ENCODE measurements at regions not wholly inside any gene's neighbourhood (a gene's known extent, or its start where the extent isn't known, plus 50 kb on each side); places are given as distances from the start of the nearest gene placed in this dataset.

- DNase-seq, result no peak
These were observed 147.1 kb upstream of the IRX6 start for GRCh38 chr16:55176901-55177300.

- DNase-seq, result no peak
These were observed 144.6 kb upstream of the IRX6 start for GRCh38 chr16:55179411-55179810.

GRCh38 chr16:55179852-55180585 lies 144.0 kb upstream of the IRX6 start:
- DNase-seq, result no peak

GRCh38 chr16:55184052-55184451 lies 140.0 kb upstream of the IRX6 start:
- no peak for DNase-seq

DNA sequence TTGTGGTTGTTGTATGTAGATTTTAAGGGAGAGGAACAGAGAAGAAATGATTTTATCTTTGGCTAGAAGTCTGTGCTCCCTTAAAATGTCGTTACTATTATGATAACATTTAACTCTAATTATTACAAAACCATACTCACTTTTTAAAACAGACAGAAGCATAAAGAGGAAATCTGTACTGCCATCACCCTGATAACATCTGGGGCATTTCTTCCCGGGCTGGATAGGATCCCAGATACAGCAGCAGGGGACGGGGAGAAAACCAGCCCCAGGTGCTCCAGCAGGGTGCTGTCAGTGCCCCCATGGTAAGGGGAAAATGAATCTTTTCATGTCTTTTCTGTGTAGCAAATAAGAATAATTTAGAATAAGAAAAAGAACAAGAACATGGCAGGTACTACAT lies 139.4 kb upstream of the IRX6 start:
- DNase-seq, result no peak

- DNase-seq, result no peak
These were observed 134.8 kb upstream of the IRX6 start for GRCh38 chr16:55189224-55189623.

DNA sequence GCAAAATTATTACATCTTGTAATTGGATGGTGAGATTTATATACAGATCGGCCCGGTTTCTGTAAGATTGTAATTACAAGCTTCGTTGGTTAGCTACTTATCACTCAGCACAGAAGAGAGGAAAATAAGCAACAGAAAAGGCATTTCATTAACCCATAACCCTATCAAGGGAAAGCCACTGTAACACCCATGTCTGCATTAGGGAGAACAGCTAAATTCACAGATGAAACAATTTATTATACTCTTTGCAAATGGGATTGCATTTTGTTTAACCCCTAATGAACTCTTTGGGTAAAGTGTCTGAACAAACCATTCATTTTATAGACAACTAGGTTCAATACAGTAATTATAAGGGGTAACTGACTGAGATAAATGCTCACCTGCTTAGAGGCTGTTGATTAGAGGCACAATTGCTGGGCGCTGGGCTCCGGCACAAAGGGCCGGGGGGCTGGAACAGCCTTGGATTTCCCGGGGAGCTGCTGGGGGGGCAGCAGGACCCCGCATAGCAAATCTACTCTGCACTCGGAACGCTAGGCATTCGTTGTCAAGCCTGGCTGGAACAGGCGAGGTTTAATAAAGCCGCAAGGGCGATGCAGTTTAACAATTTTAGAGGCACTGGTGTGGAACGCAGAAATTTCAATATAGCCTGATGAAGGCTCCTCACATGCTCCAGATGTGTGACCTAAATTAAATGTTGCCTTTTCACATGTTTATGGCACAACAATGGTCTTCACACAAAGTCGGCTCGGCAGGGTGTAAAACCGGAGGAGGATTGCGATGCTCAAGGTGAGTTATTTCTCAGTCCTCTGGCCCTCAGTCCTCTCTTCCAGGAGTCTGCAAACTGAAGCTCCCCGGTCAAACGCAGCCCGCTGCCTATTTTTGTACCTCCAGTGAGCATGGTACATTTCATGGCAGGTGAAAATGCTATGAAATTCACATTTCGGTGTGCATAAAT lies 134.0 kb upstream of the IRX6 start:
- no peak for DNase-seq

GRCh38 chr16:55192734-55193133 lies 131.3 kb upstream of the IRX6 start:
- no peak for DNase-seq

DNA sequence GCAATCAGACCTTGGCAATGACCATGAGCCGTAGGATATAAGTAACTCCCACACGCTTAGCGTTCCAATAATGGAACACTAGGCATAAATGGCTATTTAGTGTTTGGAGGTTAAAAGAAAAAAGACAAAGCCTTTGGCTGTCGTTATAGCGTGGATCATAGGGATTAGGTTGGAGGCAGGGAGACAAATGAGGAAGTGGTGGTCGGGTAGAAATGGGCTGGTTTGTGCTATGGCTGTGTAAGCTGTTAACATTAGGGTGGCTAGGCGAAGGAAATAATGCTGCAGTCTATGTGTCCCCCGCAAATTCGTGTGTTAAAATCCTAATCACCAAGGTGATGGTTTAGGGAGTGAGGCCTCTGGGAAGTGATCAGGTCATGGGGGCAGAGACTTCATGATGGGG lies 120.4 kb upstream of the IRX6 start:
- no peak for DNase-seq

DNA sequence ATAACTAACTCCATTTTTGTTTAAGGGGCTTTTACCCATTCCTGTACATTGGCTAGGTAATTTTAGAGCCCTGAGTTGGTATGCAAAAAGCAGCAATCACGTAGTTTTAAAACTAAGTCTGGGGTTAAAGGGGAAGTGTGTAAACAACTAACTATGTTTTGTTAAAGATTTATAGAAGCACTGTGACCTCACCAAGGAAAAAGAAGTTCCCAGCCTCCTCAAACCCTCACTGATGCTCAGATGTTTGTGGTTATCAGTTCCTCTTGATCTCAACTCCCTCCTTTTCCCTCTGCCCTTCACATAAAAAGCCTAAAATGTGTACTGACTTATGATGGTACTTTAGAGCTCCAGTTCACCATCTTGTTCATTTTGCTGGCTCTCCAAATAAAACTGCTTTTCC lies 119.9 kb upstream of the IRX6 start:
- DNase-seq, result no peak

- no peak for DNase-seq
These were observed 119.1 kb upstream of the IRX6 start for GRCh38 chr16:55204923-55205322.

DNA sequence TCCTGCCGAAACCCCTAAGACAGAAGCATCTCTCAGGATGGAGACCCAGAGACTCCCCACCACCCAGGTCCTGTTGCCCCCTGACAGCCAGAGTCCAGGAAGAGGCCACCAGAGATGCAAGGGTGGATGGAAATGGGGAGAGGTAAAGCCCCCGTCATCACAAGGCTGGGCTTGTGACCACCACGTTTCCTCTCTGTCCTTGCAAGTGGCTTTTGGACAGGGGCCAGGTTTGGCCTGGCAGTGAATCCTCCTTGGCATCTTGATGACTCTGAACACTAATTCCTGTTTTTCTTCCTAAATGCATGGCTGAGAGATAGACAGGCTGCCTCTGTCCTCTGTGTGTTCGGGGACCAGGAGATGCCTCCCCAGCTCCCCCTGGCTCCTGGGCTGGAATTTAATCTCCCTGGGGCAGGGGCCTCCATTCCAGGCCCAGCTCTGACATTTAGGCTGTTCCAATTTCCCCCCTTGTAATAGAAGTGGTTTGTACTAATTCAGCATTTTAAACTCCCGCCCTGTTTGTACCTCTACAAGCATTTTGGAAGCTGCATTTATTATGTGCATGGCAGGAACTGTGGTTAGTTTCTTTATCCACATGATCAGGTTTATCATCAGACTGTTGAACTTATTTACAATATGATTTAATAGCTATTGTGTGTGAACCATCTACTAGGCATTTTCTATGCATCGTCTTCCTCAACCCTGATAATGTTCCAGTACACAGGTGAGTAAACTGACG lies 116.1 kb upstream of the IRX6 start:
- no peak for DNase-seq

GRCh38 chr16:55209626-55210025 lies 114.4 kb upstream of the IRX6 start:
- DNase-seq, result no peak

DNA sequence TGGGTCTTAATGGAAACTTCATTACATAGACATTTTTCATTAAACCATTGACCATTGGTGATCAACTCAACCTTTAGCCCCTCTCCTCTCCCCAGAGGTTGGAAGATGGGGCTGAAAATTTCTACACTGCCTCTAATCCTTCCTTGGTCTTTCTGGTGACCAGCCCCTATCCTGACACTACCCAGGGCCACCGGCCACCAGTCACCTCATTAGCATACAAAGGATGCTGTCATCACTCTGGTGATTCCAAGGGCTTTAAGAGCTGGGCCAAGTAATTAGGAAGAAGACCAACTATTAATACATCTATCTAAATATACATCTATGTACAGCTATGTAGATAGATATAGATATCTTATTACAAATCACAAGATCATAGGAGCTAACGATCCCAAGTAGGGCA lies 111.2 kb upstream of the IRX6 start:
- DNase-seq, result no peak

GRCh38 chr16:55214412-55214811 lies 109.6 kb upstream of the IRX6 start:
- DNase-seq, result no peak

DNA sequence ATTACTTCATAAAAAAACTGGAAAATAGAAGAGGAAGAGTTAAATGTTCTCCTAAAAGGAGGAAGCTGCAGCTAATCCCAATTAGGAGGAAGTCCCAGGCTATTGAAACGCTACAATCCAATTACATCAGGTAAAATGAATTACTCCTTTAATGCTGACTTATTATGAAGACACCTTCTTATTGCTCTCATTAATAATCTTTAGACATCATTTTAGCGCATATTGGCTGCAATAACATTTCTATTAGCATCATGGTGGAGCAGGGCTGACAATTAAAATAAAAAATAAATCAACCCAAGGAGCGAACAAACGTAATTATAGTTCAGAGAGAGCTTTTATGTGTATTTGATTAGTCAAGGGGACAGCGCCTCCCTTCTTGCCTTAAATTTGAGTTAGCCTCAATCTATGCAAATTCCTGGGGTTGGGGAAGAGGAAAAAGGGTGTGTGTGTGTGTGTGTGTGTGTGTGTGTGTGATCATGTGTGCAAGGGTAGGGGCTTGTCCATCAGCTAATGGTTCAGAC lies 109.0 kb upstream of the IRX6 start:
- no peak for DNase-seq

DNA sequence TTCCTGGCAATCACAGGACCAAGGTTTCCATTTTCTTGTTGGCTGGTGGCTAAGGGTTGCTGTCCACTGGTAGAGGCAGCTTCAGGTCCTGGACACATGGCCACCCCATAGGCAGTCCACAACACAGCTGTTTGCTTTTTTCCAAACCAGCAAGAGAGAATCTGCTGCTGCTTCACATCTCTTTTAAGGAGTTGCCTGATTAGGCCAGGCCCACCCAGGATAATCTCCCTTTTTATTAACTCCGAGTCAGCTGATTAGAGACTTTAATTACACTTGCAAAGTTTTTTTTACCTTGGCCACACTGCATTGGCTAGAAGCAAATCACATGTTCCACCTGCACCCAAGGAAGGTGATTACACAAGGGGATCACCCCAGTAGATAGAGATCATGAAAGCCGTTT lies 106.6 kb upstream of the IRX6 start:
- no peak for DNase-seq

DNA sequence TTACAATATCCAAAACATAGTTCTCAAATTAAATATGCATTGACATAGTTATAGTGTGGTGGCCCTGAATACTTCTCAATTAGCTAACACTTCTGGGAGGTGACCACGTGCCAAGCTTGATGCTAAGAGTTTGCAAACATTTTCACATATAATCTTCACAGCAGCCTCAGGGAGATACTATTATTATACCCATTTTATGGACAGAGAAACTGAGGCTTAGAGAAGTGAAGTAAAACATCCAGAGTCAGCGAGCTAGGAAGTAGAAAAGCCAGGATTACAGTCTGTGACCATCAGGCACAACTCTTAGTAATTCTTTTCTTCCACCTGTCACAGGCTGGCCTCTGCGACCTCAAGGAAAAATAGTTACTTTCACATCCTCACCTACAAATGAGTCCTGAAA lies 102.2 kb upstream of the IRX6 start:
- DNase-seq, result no peak

- no peak for DNase-seq
These were observed 101.5 kb upstream of the IRX6 start for GRCh38 chr16:55222486-55222885.

DNA sequence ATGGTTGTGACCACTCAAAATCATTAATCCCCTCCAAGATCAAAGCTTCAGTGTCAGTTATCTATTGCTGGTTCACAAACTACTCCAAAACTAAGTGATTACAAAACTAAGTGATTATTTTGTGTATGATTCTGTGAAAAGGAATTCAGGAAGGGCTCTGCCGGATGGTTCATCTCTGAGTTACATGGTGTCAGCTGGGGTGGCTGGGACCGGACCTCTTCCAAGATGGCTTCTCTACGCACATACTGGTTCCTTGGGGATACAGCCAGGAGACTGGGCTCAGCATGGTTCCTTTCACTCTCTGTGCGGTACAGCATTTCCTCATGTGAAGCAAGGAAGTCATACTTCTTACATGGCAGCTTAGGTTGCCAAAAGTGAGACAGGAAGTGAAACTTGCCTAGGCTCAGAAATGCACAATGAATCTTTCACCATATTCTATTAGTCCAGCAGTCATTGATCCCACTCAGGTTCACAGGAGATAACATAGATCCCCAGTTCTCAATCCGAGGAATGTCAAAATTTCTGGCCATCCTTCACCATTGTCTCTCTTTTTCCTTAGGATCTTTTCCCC lies 97.9 kb upstream of the IRX6 start:
- DNase-seq, result no peak

DNA sequence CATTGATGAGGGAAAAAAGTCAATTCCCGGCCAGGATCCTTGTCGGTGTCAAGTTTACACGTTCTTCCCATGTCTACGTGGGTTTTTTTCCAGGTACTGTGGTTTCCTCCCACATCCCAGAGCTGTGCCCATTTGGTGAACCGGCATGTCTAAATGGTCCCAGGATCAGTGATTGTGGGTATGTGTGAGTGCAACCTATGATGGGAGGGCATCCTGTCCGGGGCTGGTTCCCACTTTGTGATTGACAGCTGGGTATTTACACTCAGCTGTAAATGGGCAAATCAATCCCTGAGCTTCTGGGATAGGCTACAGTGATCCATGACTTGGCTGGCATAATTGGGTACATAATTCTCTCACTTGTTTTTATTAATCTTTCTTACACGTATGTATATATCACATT lies 91.2 kb upstream of the IRX6 start:
- DNase-seq, result no peak

- DNase-seq, result no peak
These were observed 90.5 kb upstream of the IRX6 start for GRCh38 chr16:55233464-55233863.

- no peak for DNase-seq
These were observed 87.3 kb upstream of the IRX6 start for GRCh38 chr16:55236655-55237054.

Measured in fibroblast of skin of right quadriceps (primary cell).